ENCODE measurements at regions not wholly inside any gene's neighbourhood (a gene's known extent, or its start where the extent isn't known, plus 50 kb on each side); places are given as distances from the start of the nearest gene placed in this dataset.
"Not testable (repeated sequence)": the region's sequence is repeated elsewhere in the genome, so short reads cannot be mapped to it uniquely, and the experiment has no call there.

- DNase-seq, result not testable (repeated sequence)
These were observed 542.5 kb downstream of the RPIA start for GRCh38 chr2:89233931-89234330.

DNA sequence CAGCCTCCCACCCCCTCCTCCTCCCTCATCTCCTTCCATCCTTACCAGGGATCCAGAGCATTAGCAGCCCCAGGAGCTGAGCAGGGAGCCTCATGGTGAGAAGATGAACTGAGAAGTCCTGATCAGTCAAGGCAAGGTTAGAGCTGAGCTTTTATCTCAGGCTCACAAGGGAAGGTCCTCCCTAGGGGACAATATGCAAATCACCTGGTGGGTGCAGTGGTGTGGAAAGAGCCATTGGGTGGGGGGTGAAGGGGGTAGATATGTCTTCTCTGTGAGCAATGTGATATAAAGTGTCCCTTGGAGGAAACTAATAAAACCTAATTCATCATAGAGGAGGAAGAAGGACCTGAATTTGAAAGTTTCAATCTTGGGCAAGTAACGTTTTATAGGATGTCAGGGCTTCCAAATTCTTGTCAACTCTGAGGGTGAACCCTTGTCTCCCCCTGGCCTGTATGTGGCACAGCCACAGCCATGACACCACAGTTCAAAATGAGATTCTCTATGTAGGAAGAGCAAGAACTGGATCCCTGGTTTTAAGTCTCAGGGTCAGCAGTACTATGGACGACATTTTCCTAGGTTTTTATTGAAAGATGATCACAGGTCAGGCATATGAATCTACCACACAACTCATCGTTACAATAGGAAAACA lies 543.5 kb downstream of the RPIA start:
- not testable (repeated sequence) for DNase-seq

DNA sequence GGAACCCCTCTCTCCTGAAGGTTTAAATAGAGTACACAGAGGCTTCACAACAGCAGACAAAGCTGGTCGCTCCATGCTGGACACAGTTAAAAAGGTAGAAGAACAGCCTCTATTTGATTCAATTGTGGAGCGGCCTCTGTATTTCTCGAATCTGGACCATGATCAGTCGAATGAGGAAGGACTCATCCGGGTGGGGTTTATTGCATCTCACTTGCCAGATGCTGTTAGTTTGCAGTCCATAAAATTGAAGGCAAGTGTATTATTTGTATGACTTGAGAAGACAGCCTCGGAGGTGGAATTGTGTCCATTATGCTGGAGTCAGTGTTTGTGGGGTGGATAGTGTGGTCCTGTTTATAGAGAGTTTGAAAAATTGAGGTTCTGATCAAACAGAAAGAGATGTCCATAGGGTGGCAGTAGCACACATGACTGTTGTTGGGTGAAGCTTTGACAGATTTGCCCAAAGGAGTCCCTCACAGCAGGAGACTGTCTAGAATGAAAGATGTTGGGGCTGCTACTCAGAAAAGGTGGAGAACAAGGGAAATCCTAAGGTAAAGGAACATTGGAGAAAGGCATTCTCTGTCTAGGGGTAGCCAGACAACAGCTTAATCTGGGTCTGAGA lies 545.5 kb downstream of the RPIA start:
- DNase-seq, result not testable (repeated sequence)

GRCh38 chr2:89237783-89238182 lies 546.3 kb downstream of the RPIA start:
- DNase-seq, result not testable (repeated sequence)

DNA sequence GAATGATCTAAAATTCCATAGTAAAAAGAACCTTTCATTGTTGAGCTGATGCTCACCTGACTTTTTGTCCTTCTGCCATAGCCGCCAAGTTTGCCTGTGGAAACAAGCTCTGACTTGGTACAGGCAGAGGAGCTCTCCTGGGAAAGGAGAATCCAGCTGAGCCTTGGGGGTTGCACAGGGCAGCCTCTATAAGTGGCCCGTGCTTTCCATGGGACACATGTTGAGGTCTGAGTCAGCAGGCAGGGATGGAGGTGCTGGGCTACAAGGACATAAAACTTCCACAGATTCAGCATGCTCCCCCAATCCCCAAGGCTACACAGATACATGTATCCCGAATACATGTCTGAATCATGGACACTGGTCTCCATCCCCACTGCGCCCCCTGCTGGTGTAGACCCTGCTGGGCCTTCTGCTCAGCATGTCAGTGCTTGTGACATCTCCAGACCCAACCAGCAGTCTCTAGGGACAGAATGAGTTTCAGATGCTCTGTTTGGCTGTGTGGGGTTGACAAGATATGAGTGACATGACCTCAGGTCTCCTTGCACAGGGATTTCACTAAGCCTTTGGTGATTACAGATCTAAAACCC lies 551.7 kb downstream of the RPIA start:
- not testable (repeated sequence) for DNase-seq

DNA sequence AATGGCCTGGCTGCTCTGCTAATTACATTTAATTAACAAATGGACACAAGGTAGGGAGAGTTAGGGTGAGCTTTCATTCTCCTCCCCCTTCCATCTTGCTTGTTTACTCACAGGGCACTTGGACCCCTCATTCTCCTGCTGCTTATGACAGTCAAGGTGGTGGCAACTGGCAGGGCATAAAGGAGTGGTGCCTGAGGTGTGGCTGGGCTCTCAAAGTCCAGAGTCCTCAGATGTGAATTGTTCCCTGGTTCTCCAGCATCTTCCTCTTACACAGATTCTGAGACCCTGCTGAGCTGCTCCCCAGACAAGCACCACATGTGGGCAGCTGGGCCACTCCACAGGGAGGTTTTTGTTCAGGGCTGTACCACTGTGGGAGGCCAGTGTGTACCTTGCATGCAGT lies 552.9 kb downstream of the RPIA start:
- not testable (repeated sequence) for DNase-seq

DNA sequence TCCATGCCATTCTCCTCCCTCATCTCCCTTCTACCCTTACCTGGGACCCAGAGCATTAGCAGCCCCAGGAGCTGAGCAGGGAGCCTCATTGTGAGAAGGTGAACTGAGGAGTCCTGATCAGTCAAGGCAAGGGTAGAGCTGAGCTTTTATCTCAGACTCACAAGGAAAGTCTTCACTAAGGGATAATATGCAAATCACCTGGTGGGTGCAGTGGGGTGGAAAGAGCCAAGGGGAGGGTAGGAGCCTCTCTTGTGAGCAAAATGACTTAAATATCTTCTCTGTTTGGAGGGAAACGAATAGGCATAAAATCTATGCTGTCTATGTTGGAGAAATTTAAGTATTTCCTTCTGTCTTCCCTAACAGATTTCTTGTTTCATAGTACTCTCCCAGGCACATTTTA lies 554.0 kb downstream of the RPIA start:
- not testable (repeated sequence) for DNase-seq

DNA sequence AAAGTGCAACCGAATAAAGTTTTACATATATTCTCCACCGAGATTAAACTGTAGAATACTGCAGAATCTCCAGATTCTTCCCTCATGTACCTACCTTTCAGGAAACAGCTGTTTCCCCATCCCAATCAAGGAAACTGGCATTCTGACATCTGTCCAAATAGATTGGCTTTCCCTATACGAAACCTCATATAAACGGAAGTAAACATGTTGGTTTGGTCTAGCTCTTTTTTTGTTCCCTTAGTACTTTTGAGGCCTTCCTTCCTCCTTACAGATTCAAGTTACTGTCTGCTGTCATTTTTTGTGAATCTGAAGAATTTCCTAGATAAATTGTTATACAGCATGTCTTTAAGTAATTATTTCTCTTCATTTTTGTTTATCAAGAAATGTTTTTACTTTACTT lies 554.6 kb downstream of the RPIA start:
- not testable (repeated sequence) for DNase-seq

DNA sequence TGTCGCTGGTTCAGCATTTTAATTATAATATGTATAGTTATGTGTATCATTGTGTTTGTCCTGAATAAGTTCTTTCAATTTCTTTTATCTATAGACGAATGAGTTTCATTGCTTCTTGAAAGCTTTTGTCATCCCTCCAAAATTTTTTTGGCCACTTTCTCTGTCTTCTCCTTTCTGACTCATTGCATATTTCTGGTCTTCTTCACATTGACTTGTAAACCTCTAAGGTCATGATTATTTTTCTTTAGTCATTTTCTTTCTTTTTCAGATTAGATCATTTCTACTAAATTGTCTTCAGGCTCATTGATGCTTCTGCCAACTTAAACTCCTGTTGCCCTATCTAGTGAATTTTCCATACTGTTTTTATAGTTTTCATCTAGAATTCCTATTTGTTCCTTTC lies 555.1 kb downstream of the RPIA start:
- not testable (repeated sequence) for DNase-seq

- not testable (repeated sequence) for DNase-seq
These were observed 563.5 kb downstream of the RPIA start for GRCh38 chr2:89255013-89255412.

DNA sequence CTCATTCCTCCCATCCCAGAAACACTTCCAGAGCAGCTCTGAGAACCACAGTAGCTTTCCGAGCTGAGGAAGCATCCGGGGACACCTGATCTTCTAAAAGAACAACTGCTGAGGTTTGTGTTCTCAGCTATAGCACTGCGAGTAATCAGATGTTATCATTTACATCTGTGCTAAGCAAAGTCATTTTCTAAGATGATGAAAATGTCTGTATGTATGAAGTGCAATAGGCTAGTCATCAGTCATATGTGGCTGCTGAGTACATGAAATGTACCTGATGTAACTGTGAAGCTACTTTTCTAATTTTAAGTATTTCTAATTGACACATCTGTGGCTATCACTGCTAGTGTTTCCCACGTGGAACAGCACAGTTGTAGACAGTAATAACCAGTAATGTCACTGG lies 582.0 kb downstream of the RPIA start:
- not testable (repeated sequence) for DNase-seq

GRCh38 chr2:89280536-89280935 lies 589.1 kb downstream of the RPIA start:
- DNase-seq, result not testable (repeated sequence)

DNA sequence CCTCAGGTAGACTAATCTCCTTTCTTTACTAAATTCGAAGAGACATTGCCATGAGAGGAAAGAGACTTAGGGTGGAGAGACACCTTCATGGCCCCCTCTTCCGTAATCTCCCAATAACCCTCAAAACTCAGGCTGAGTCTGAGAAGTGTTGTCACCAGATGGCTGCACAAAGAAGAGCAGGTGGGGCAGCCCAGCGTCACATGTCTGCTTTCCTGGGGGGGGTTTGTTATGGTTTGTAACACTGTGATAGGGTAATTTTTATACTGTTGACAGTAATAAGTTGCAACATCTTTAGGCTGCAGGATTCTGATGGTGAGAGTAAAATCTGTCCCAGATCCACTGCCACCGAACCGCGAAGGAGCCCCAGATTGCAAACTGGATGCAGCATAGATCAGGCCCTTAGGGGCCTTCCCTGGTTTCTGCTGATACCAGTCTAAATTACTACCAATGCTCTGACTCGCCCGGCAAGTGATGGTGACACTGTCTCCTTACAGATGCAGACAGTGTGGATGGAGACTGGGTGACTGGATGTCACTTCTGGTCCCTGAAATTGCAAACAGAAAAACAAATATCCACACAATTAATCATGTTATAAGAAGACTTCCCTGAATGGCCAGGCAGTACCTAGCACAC lies 595.1 kb downstream of the RPIA start:
- DNase-seq, result not testable (repeated sequence)

GRCh38 chr2:89287084-89287483 lies 595.6 kb downstream of the RPIA start:
- DNase-seq, result not testable (repeated sequence)

- DNase-seq, result not testable (repeated sequence)
These were observed 600.3 kb downstream of the RPIA start for GRCh38 chr2:89291717-89292298.

DNA sequence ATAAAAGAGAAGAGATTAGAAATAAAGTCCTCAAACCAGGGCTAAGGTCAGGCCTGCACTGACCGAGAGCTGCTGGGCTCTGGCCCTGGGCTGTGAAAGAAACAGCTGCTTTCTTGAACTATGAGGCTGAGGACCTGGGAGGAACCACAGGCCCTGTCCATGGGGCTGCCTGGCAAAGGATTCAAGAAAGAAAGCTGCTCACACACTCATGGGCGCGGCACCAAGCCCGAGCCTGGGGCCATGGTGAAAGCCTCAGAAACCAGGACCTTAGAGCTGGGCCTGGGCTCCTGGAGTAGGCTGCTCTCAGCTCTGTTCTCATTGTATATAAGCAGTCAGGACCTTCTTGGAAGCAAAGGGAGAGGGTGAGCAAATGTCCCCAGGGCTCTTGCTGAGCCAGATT lies 601.9 kb downstream of the RPIA start:
- DNase-seq, result not testable (repeated sequence)

GRCh38 chr2:89294335-89294734 lies 602.9 kb downstream of the RPIA start:
- DNase-seq, result not testable (repeated sequence)

DNA sequence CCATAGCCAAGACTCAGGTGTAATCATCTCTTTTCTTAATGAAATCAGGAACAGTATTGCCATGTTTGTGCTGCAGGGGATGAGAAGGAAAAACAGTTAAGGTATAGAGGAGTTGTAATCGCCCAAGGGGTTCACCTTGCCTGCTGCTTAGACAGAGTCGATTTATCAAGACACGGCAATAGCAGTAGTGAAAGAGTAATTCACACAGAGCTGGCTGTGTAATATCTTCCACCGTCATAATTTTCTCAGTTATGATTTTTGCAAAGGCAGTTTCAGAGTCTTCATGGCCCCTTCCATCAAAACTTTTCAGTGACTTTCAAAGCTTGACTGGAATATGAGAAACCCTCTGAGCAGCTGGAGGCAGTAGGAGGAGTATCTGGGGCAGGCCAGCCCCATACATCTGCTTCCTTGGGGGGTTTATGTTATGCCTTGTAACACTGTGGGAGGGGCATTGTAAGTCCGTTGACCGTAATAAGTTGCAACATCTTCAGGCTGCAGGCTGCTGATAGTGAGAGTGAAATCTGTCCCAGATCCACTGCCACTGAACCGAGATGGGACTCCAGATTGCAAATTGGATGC lies 605.4 kb downstream of the RPIA start:
- not testable (repeated sequence) for DNase-seq

DNA sequence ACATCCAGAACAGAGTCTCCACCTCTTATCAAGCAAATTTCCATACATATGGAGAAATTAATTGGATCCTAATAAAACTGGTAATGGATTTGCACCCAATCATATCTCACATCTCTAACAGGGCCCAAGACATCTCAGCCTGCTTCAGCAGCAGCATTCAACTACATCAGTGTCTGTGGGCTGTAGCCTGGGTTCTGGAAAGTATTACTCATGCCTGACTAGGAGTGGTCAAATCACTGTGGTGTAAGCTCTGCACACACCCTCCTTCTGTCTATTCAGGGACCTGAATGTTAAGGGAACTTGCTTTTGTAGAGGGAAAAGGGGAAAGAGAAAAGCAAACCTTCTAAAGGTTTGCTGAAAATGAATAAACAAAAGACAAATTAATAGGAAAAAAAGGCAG lies 607.7 kb downstream of the RPIA start:
- not testable (repeated sequence) for DNase-seq

GRCh38 chr2:89305623-89306022 lies 614.1 kb downstream of the RPIA start:
- not testable (repeated sequence) for DNase-seq

- DNase-seq, result not testable (repeated sequence)
These were observed 615.6 kb downstream of the RPIA start for GRCh38 chr2:89306869-89307637.

GRCh38 chr2:89318990-89319389 lies 627.5 kb downstream of the RPIA start:
- not testable (repeated sequence) for DNase-seq

Data from NCI-H748 treated with DMSO at 0.1 percent for 48 hours (cell line).